ENCODE measurements at regions not wholly inside any gene's neighbourhood (a gene's known extent, or its start where the extent isn't known, plus 50 kb on each side); places are given as distances from the start of the nearest gene placed in this dataset.

DNA sequence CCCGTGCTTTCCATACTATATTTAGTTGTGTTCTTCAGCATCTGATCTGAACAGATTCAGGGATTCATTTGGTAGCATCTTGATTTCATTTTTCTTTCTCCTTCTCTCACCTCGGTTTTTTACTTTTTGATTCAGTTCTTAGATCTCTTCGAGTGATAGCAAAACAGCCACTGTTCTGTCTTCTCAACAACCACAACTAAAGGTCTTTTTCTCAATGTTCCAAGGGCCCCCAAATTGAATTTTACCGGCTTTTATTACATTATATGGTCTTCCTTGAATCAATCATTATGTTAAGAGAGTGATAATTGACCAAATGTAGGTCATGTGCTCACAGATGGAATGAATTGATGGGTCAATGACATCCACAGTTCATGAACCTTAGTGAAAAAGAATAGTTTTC, 164.5 kb upstream of the LMNTD1 start:
- H3K27me3 ChIP-seq (replicated peaks; ENCODE audit: control insufficient read depth, insufficient read depth, low read length), result no peaks in the 10 kb centered on the region
- intact Hi-C loops (cut with micrococcal nuclease; ENCODE audit: unreplicated experiment), result no loop called here
- POLR2A ChIA-PET, result no interaction called here
- H3K4me3 ChIP-seq (ENCODE audit: low read depth, low read length), result no peak overlapping the region
- CTCF ChIA-PET, result no interaction called here
- Mint-ChIP-seq H3K4me1 (ENCODE audit: low read depth, unreplicated experiment) (no peaks in the 10 kb centered on the region), H3K4me3 (ENCODE audit: unreplicated experiment) (no peak overlapping the region), H3K27me3 (ENCODE audit: insufficient read depth, unreplicated experiment) (no peaks in the 10 kb centered on the region), H3K27ac (ENCODE audit: unreplicated experiment) (no peak overlapping the region), H3K36me3 (ENCODE audit: insufficient read depth, unreplicated experiment) (no peaks in the 10 kb centered on the region), H3K9me3 (ENCODE audit: unreplicated experiment) (no peaks in the 10 kb centered on the region)
- H3K4me1 ChIP-seq, result no peaks in the 10 kb centered on the region
- no TSS peak for BruUV-seq (replicated peaks)
- TF ChIP-seq, protein P1, sequence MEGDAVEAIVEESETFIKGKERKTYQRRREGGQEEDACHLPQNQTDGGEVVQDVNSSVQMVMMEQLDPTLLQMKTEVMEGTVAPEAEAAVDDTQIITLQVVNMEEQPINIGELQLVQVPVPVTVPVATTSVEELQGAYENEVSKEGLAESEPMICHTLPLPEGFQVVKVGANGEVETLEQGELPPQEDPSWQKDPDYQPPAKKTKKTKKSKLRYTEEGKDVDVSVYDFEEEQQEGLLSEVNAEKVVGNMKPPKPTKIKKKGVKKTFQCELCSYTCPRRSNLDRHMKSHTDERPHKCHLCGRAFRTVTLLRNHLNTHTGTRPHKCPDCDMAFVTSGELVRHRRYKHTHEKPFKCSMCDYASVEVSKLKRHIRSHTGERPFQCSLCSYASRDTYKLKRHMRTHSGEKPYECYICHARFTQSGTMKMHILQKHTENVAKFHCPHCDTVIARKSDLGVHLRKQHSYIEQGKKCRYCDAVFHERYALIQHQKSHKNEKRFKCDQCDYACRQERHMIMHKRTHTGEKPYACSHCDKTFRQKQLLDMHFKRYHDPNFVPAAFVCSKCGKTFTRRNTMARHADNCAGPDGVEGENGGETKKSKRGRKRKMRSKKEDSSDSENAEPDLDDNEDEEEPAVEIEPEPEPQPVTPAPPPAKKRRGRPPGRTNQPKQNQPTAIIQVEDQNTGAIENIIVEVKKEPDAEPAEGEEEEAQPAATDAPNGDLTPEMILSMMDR (IDR thresholded peaks at IDR 0.05; ENCODE audit: insufficient read depth in 1 of 2, low read depth in 1 of 2, low read length in 1 of 2, severe bottlenecking in 1 of 2, unreplicated experiment in 1 of 2), result no peak
- H3K9me3 ChIP-seq, result no peaks in the 10 kb centered on the region
- no peak for DNase-seq
- H3K36me3 ChIP-seq (ENCODE audit: control insufficient read depth, insufficient read depth, low read length), result no peaks in the 10 kb centered on the region

- DNase-seq, result no peak
- Mint-ChIP-seq H3K4me1 (ENCODE audit: low read depth, unreplicated experiment) (no peaks in the 10 kb centered on the region), H3K9me3 (ENCODE audit: unreplicated experiment) (no peaks in the 10 kb centered on the region), H3K4me3 (ENCODE audit: unreplicated experiment) (no peak overlapping the region), H3K27ac (ENCODE audit: unreplicated experiment) (no peak overlapping the region), H3K36me3 (ENCODE audit: insufficient read depth, unreplicated experiment) (no peaks in the 10 kb centered on the region), H3K27me3 (ENCODE audit: insufficient read depth, unreplicated experiment) (no peaks in the 10 kb centered on the region)
- Histone ChIP-seq H3K36me3 (ENCODE audit: control insufficient read depth, insufficient read depth, low read length) (no peaks in the 10 kb centered on the region), H3K27me3 (replicated peaks; ENCODE audit: control insufficient read depth, insufficient read depth, low read length) (no peaks in the 10 kb centered on the region), H3K4me3 (ENCODE audit: low read depth, low read length) (no peak overlapping the region), H3K4me1 (no peaks in the 10 kb centered on the region), H3K9me3 (no peaks in the 10 kb centered on the region)
- intact Hi-C loops (cut with micrococcal nuclease; ENCODE audit: unreplicated experiment), result no loop called here
- ChIA-PET CTCF (no interaction called here), POLR2A (no interaction called here)
- BruUV-seq (replicated peaks), result no TSS peak
- TF ChIP-seq, protein P1 (IDR thresholded peaks at IDR 0.05; ENCODE audit: insufficient read depth in 1 of 2, low read depth in 1 of 2, low read length in 1 of 2, severe bottlenecking in 1 of 2, unreplicated experiment in 1 of 2), result no peak
These were observed 165.1 kb upstream of the LMNTD1 start for GRCh38 chr12:25718081-25718731.

- intact Hi-C loops (cut with micrococcal nuclease; ENCODE audit: unreplicated experiment), result no loop called here
- H3K4me1 ChIP-seq, result no peaks in the 10 kb centered on the region
- POLR2A ChIA-PET, result no interaction called here
- no peak overlapping the region for H3K4me3 ChIP-seq (ENCODE audit: low read depth, low read length)
- H3K9me3 Mint-ChIP-seq (ENCODE audit: unreplicated experiment), result no peaks in the 10 kb centered on the region
- H3K36me3 Mint-ChIP-seq (ENCODE audit: insufficient read depth, unreplicated experiment), result no peaks in the 10 kb centered on the region
- no peak for DNase-seq
- H3K9me3 ChIP-seq, result no peaks in the 10 kb centered on the region
- no TSS peak for BruUV-seq (replicated peaks)
- TF ChIP-seq, protein P1 (IDR thresholded peaks at IDR 0.05; ENCODE audit: insufficient read depth in 1 of 2, low read depth in 1 of 2, low read length in 1 of 2, severe bottlenecking in 1 of 2, unreplicated experiment in 1 of 2), result no peak
- no peak overlapping the region for H3K27ac Mint-ChIP-seq (ENCODE audit: unreplicated experiment)
- no peak overlapping the region for H3K4me3 Mint-ChIP-seq (ENCODE audit: unreplicated experiment)
- no peaks in the 10 kb centered on the region for H3K36me3 ChIP-seq (ENCODE audit: control insufficient read depth, insufficient read depth, low read length)
- CTCF ChIA-PET, result no interaction called here
- no peaks in the 10 kb centered on the region for H3K27me3 ChIP-seq (replicated peaks; ENCODE audit: control insufficient read depth, insufficient read depth, low read length)
- no peaks in the 10 kb centered on the region for H3K4me1 Mint-ChIP-seq (ENCODE audit: low read depth, unreplicated experiment)
- no peaks in the 10 kb centered on the region for H3K27me3 Mint-ChIP-seq (ENCODE audit: insufficient read depth, unreplicated experiment)
These were observed 166.4 kb upstream of the LMNTD1 start for GRCh38 chr12:25719505-25719904.
